ENCODE measurements at regions not wholly inside any gene's neighbourhood (a gene's known extent, or its start where the extent isn't known, plus 50 kb on each side); places are given as distances from the start of the nearest gene placed in this dataset.

- intact Hi-C loops (cut with micrococcal nuclease; ENCODE audit: unreplicated experiment), result no loop called here
- CTCF ChIA-PET, result no interaction called here
- no peak for DNase-seq
- Mint-ChIP-seq H3K27ac (ENCODE audit: unreplicated experiment) (no peak overlapping the region), H3K9me3 (ENCODE audit: low read depth, unreplicated experiment) (peaks cover 13% of the 10 kb centered on the region), H3K4me3 (ENCODE audit: low read depth, unreplicated experiment) (no peak overlapping the region), H3K27me3 (ENCODE audit: unreplicated experiment) (no peaks in the 10 kb centered on the region), H3K36me3 (ENCODE audit: insufficient read depth, unreplicated experiment) (no peaks in the 10 kb centered on the region), H3K4me1 (ENCODE audit: low read depth, unreplicated experiment) (no peaks in the 10 kb centered on the region)
- BruUV-seq (replicated peaks), result no TSS peak
- no peak for TF ChIP-seq CTCF (IDR thresholded peaks at IDR 0.05; ENCODE audit: unreplicated experiment)
Measured at GRCh38 chr5:3736926-3737325, 141.3 kb downstream of the IRX1 start.

- no peak overlapping the region for H3K27ac Mint-ChIP-seq (ENCODE audit: unreplicated experiment)
- no TSS peak for BruUV-seq (replicated peaks)
- CTCF ChIA-PET, result interaction anchor here (0.6 kb wide), 1 partner anchor 525 kb away, joined by 4 read pairs; no protein-coding TSS in a partner anchor
Measured at GRCh38 chr5:3738919-3739318, 143.3 kb downstream of the IRX1 start.

GRCh38 chr5:3740546-3741373 is 145.1 kb downstream of the IRX1 start:
- Mint-ChIP-seq H3K27ac (ENCODE audit: unreplicated experiment) (no peak overlapping the region), H3K9me3 (ENCODE audit: low read depth, unreplicated experiment) (peaks cover 14% of the 10 kb centered on the region), H3K27me3 (ENCODE audit: unreplicated experiment) (no peaks in the 10 kb centered on the region), H3K4me3 (ENCODE audit: low read depth, unreplicated experiment) (no peak overlapping the region), H3K4me1 (ENCODE audit: low read depth, unreplicated experiment) (no peaks in the 10 kb centered on the region), H3K36me3 (ENCODE audit: insufficient read depth, unreplicated experiment) (no peaks in the 10 kb centered on the region)
- CTCF ChIA-PET, result no interaction called here
- no peak for DNase-seq
- BruUV-seq (replicated peaks), result no TSS peak
- intact Hi-C loops (cut with micrococcal nuclease; ENCODE audit: unreplicated experiment), result no loop called here
- no peak for TF ChIP-seq CTCF (IDR thresholded peaks at IDR 0.05; ENCODE audit: unreplicated experiment)

More at GRCh38 chr5:3738919-3739318, 143.3 kb downstream of the IRX1 start:
- TF ChIP-seq CTCF (IDR thresholded peaks at IDR 0.05; ENCODE audit: unreplicated experiment), result no peak
- peaks cover 19% of the 10 kb centered on the region for H3K9me3 Mint-ChIP-seq (ENCODE audit: low read depth, unreplicated experiment)
- H3K4me1 Mint-ChIP-seq (ENCODE audit: low read depth, unreplicated experiment), result no peaks in the 10 kb centered on the region
- DNase-seq, result no peak
- intact Hi-C loops (cut with micrococcal nuclease; ENCODE audit: unreplicated experiment), result no loop called here
- H3K4me3 Mint-ChIP-seq (ENCODE audit: low read depth, unreplicated experiment), result no peak overlapping the region
- H3K36me3 Mint-ChIP-seq (ENCODE audit: insufficient read depth, unreplicated experiment), result no peaks in the 10 kb centered on the region
- no peaks in the 10 kb centered on the region for H3K27me3 Mint-ChIP-seq (ENCODE audit: unreplicated experiment)

- no peaks in the 10 kb centered on the region for H3K27me3 Mint-ChIP-seq (ENCODE audit: unreplicated experiment)
- TF ChIP-seq CTCF (IDR thresholded peaks at IDR 0.05; ENCODE audit: unreplicated experiment), result no peak
- no peak for DNase-seq
- CTCF ChIA-PET, result no interaction called here
- intact Hi-C loops (cut with micrococcal nuclease; ENCODE audit: unreplicated experiment), result no loop called here
- no peak overlapping the region for H3K4me3 Mint-ChIP-seq (ENCODE audit: low read depth, unreplicated experiment)
- H3K4me1 Mint-ChIP-seq (ENCODE audit: low read depth, unreplicated experiment), result no peaks in the 10 kb centered on the region
- H3K36me3 Mint-ChIP-seq (ENCODE audit: insufficient read depth, unreplicated experiment), result no peaks in the 10 kb centered on the region
- BruUV-seq (replicated peaks), result no TSS peak
- peaks cover 15% of the 10 kb centered on the region for H3K9me3 Mint-ChIP-seq (ENCODE audit: low read depth, unreplicated experiment)
- H3K27ac Mint-ChIP-seq (ENCODE audit: unreplicated experiment), result no peak overlapping the region
Measured at GRCh38 chr5:3741374-3741770, 145.7 kb downstream of the IRX1 start.
